ENCODE measurements at regions not wholly inside any gene's neighbourhood (a gene's known extent, or its start where the extent isn't known, plus 50 kb on each side); places are given as distances from the start of the nearest gene placed in this dataset.
"Not testable (repeated sequence)": the region's sequence is repeated elsewhere in the genome, so short reads cannot be mapped to it uniquely, and the experiment has no call there.

GRCh38 chr14:83624541-83624940, 1905.4 kb upstream of the FLRT2 start:
- no peak for DNase-seq
- TF ChIP-seq POLR2A (IDR thresholded peaks at IDR 0.05; ENCODE audit: low read length) (no peak), GATA1 (IDR thresholded peaks at IDR 0.05; ENCODE audit: low read depth, low read length) (no peak)

DNA sequence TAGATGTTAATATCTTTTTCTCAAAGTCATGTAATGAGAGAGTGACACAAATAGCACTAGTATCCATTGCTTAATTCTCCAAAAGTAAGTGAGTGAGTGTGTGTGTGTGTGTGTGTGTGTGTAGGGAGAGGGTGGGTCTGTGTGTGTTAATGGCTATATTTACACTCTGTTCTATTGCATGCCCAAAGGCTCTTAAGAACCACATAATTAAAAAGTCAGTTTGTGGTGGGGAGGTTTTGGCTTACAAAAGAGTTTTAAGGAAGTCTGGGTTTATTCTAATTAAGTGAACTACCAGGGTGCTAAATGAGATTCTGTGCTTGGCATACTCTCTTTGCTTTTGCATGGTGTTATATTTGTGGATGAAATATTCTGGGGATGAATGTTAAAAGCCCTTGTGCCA, 1897.6 kb upstream of the FLRT2 start:
- DNase-seq = no peak
- no peak for TF ChIP-seq GATA1 (IDR thresholded peaks at IDR 0.05; ENCODE audit: low read depth, low read length)
- TF ChIP-seq POLR2A (IDR thresholded peaks at IDR 0.05; ENCODE audit: low read length) = no peak

DNA sequence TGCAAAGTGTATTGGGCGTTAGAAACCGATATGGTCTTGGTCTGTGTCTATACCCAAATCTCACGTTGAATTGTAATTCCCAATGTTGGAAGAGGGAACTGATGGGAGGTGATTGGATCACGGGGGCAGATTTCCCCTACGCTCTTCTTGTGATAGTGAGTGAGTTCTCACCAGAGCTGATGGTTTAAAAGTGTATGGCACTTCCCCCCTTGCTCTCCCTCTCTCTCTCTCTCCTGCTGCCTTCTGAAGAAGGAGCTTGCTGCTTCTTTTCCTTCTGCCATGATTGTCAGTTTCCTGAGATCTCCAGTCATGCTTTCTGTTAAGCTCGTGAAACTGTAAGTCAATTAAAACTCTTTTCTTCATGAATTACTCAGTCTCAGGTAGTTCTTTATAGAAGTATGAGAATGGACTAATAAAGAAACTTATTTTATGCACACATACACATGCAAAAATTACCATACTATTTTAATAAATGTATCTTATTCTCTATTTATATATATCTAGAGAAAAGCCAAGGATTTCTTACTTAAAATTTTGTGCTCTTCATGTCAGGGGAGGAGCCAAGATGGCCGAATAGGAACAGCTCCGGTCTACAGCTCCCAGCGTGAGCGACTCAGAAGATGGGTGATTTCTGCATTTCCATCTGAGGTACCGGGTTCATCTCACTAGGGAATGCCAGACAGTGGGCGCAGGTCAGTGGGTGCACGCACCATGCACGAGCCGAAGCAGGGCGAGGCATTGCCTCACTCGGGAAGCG, 1891.0 kb upstream of the FLRT2 start:
- no peak for DNase-seq
- TF ChIP-seq POLR2A (IDR thresholded peaks at IDR 0.05; ENCODE audit: low read length) = no peak
- TF ChIP-seq GATA1 (IDR thresholded peaks at IDR 0.05; ENCODE audit: low read depth, low read length) = no peak

GRCh38 chr14:83639505-83639875, 1890.5 kb upstream of the FLRT2 start:
- DNase-seq = not testable (repeated sequence)

GRCh38 chr14:83646228-83646627, 1883.7 kb upstream of the FLRT2 start:
- TF ChIP-seq POLR2A (IDR thresholded peaks at IDR 0.05; ENCODE audit: low read length) (no peak), GATA1 (IDR thresholded peaks at IDR 0.05; ENCODE audit: low read depth, low read length) (no peak)
- DNase-seq = no peak

DNA sequence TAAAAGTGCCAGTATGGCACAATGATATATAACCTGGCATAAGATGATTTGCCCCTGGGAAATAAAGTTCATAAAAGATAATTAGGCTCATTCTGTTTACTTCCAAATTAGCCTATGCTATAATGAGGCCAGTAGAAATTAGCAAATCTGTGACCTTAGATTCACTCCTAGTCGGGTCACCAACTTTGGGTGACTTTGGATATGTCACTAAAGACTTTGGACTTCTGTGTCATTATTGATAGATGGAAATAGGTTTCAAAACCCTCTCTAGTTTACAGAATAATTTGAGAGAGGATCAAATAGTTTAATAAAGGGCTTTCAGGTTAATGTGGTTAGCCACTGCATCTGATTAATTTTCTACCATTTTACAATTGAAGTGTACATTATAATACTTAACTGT, 1869.3 kb upstream of the FLRT2 start:
- DNase-seq = no peak
- TF ChIP-seq GATA1 (IDR thresholded peaks at IDR 0.05; ENCODE audit: low read depth, low read length) (no peak), POLR2A (IDR thresholded peaks at IDR 0.05; ENCODE audit: low read length) (no peak)

GRCh38 chr14:83664389-83664788, 1865.6 kb upstream of the FLRT2 start:
- TF ChIP-seq POLR2A (IDR thresholded peaks at IDR 0.05; ENCODE audit: low read length) (no peak), GATA1 (IDR thresholded peaks at IDR 0.05; ENCODE audit: low read depth, low read length) (no peak)
- no peak for DNase-seq

- TF ChIP-seq POLR2A (IDR thresholded peaks at IDR 0.05; ENCODE audit: low read length) (no peak), GATA1 (IDR thresholded peaks at IDR 0.05; ENCODE audit: low read depth, low read length) (no peak)
- no peak for DNase-seq
Observed at GRCh38 chr14:83689265-83689664, 1840.7 kb upstream of the FLRT2 start.

- no peak for DNase-seq
- no peak for TF ChIP-seq GATA1 (IDR thresholded peaks at IDR 0.05; ENCODE audit: low read depth, low read length)
- no peak for TF ChIP-seq POLR2A (IDR thresholded peaks at IDR 0.05; ENCODE audit: low read length)
Observed at GRCh38 chr14:83697099-83697498, 1832.8 kb upstream of the FLRT2 start.

DNA sequence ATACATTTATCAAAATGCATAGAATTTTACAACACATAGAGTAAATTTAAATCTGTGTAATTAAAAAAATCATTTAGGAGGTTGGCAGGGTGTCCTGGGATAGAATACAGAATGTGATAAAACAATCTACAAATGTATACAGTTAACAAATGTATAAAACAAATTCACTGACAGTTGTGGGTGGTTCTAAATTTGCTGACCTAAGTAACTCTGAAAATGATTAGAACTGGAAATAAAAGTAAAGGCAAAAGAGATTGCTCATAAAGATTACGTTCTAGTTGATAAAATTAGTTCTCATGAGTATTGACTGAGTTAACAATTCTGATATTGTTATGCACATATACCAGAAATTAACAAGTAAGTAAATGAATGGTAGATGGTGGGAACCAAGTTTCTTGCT, 1827.3 kb upstream of the FLRT2 start:
- TF ChIP-seq GATA1 (IDR thresholded peaks at IDR 0.05; ENCODE audit: low read depth, low read length) (no peak), POLR2A (IDR thresholded peaks at IDR 0.05; ENCODE audit: low read length) (no peak)
- DNase-seq = no peak

- TF ChIP-seq POLR2A (IDR thresholded peaks at IDR 0.05; ENCODE audit: low read length) = no peak
- TF ChIP-seq GATA1 (IDR thresholded peaks at IDR 0.05; ENCODE audit: low read depth, low read length) = no peak
- no peak for DNase-seq
Observed at GRCh38 chr14:83706231-83706954, 1823.6 kb upstream of the FLRT2 start.

DNA sequence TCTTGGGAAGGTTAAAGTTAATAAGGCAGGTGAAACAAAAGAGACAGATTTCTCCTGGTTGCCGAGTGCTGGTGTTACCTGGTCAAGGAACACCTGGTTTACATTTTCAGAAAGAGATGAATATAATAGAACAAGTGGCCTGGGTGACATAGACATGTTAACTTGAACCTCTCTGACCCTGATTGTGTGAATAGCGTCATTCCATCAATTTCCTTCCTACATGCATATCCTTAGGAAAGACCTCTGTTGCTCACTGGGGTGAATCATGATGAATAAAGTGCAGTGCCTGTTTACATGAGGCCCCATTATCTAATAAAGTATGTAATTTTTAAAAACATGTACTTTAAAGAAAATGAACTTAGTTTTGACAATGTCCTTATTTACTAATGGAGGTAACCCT, 1822.9 kb upstream of the FLRT2 start:
- TF ChIP-seq GATA1 (IDR thresholded peaks at IDR 0.05; ENCODE audit: low read depth, low read length) = no peak
- TF ChIP-seq POLR2A (IDR thresholded peaks at IDR 0.05; ENCODE audit: low read length) = no peak

GRCh38 chr14:83709116-83709515, 1820.8 kb upstream of the FLRT2 start:
- DNase-seq = no peak

More for the DNA sequence above, 1822.9 kb upstream of the FLRT2 start:
- no peak for DNase-seq

GRCh38 chr14:83711046-83711445, 1818.9 kb upstream of the FLRT2 start:
- DNase-seq = no peak
- TF ChIP-seq POLR2A (IDR thresholded peaks at IDR 0.05; ENCODE audit: low read length) (no peak), GATA1 (IDR thresholded peaks at IDR 0.05; ENCODE audit: low read depth, low read length) (no peak)

More at GRCh38 chr14:83709116-83709515, 1820.8 kb upstream of the FLRT2 start:
- TF ChIP-seq GATA1 (IDR thresholded peaks at IDR 0.05; ENCODE audit: low read depth, low read length) = no peak
- TF ChIP-seq POLR2A (IDR thresholded peaks at IDR 0.05; ENCODE audit: low read length) = no peak

Measured in erythroblast (primary cell).